ENCODE measurements at regions not wholly inside any gene's neighbourhood (a gene's known extent, or its start where the extent isn't known, plus 50 kb on each side); places are given as distances from the start of the nearest gene placed in this dataset.

DNA sequence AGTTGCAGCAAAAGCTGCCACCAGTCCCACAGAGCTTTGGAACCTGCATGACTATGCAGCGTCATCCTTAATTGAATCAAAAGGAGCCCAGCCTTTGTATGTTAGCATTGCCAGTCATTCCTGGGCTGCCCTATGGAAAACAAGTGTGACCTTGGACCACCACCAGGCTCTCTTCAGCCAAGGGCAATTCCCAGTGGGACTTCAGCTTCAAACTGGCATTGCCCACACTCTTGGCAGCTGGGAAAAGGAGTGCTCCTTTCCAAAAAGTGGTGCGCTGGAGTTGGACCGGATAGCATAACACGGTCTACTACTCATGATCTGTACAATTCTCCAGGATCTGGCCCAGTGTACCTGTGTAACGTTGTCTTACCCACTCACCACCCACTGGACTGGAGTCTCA is 259.5 kb downstream of the MREG start:
- Histone ChIP-seq H3K27ac (ENCODE audit: extremely low read length, insufficient read depth, low read length) (no peak overlapping the region), H4K20me1 (ENCODE audit: insufficient read depth, low read length) (no peaks in the 10 kb centered on the region), H3K36me3 (replicated peaks in 1 of 2; ENCODE audit: control insufficient read depth in 1 of 2, insufficient read depth in 2 of 2, low read length in 2 of 2) (no peaks in the 10 kb centered on the region), H3K4me3 (replicated peaks in 1 of 3; ENCODE audit: insufficient read depth in 1 of 3, low read depth in 2 of 3, low read length in 3 of 3) (no peak overlapping the region), H3K79me2 (ENCODE audit: insufficient read depth, low read length) (no peaks in the 10 kb centered on the region), H3K9me3 (ENCODE audit: low read length) (no peaks in the 10 kb centered on the region), H3K27me3 (ENCODE audit: control insufficient read depth in 1 of 2, insufficient read depth in 2 of 2, low read length in 2 of 2) (no peaks in the 10 kb centered on the region), H3K9ac (ENCODE audit: insufficient read depth, low read depth, low read length) (no peak overlapping the region), H3K4me1 (ENCODE audit: insufficient read depth, low read length) (peaks cover 56% of the 10 kb centered on the region), H2AFZ (ENCODE audit: low read length) (no peak overlapping the region), H3K4me2 (ENCODE audit: low read depth, low read length) (no peak overlapping the region)
- DNase-seq (ENCODE audit: low spot score) (no peak), ATAC-seq (no peak), FAIRE-seq (no peak)
- ChIA-PET CTCF (ENCODE audit: low intra/inter-chr PET ratio, low total read pairs) (no interaction called here), POLR2A (interaction anchor here (0.6 kb wide), 1 partner anchor 39 kb away, joined by 3 read pairs; no protein-coding TSS in a partner anchor)
- TF ChIP-seq ZNF644 (CRISPR knock-in tag; IDR thresholded peaks at IDR 0.05; ENCODE audit: low read depth) (0 out of 2 replicates have a peak, but pooled peaks have one; percentile 23), HNF1B (CRISPR knock-in tag; IDR thresholded peaks at IDR 0.05) (0 out of 2 replicates have a peak, but pooled peaks have one; percentile 6), TGIF2 (CRISPR knock-in tag; IDR thresholded peaks at IDR 0.05) (no peak)
- intact Hi-C loops (cut with micrococcal nuclease; ENCODE audit: unreplicated experiment), result loop anchor here (2.0 kb wide), 1 partner anchor 17 kb away; no protein-coding TSS in a partner anchor
- 85% methylated on average over 5 of the region's 5 CpGs for WGBS (ENCODE audit: low lambda C conversion rate)
- in situ Hi-C loops (cut with HindIII; ENCODE audit: extremely low pct_ligation_motif_present, low pct_unique_long_range_greater_than_20kb), result no loop called here
- no TSS peak for BruUV-seq (replicated peaks)

- no peak overlapping the region for H3K4me2 ChIP-seq (ENCODE audit: low read depth, low read length)
- BruUV-seq (replicated peaks), result no TSS peak
- H3K4me1 ChIP-seq (ENCODE audit: insufficient read depth, low read length), result peaks cover 64% of the 10 kb centered on the region
- DNase-seq (ENCODE audit: low spot score), result no peak
- 98% methylated on average over 3 of the region's 3 CpGs for WGBS (ENCODE audit: low lambda C conversion rate)
- intact Hi-C loops (cut with micrococcal nuclease; ENCODE audit: unreplicated experiment), result loop anchor here (2.0 kb wide), 1 partner anchor 18 kb away; no protein-coding TSS in a partner anchor
- H3K9ac ChIP-seq (ENCODE audit: insufficient read depth, low read depth, low read length), result no peak overlapping the region
- no peak for ATAC-seq
- H3K36me3 ChIP-seq (replicated peaks in 1 of 2; ENCODE audit: control insufficient read depth in 1 of 2, insufficient read depth in 2 of 2, low read length in 2 of 2), result no peaks in the 10 kb centered on the region
- in situ Hi-C loops (cut with HindIII; ENCODE audit: extremely low pct_ligation_motif_present, low pct_unique_long_range_greater_than_20kb), result no loop called here
- POLR2A ChIA-PET, result no interaction called here
- H3K27me3 ChIP-seq (ENCODE audit: control insufficient read depth in 1 of 2, insufficient read depth in 2 of 2, low read length in 2 of 2), result no peaks in the 10 kb centered on the region
- no peak overlapping the region for H3K4me3 ChIP-seq (replicated peaks in 1 of 3; ENCODE audit: insufficient read depth in 1 of 3, low read depth in 2 of 3, low read length in 3 of 3)
- H4K20me1 ChIP-seq (ENCODE audit: insufficient read depth, low read length), result no peaks in the 10 kb centered on the region
- H3K79me2 ChIP-seq (ENCODE audit: insufficient read depth, low read length), result no peaks in the 10 kb centered on the region
- TF ChIP-seq SRSF1 (optimal IDR thresholded peaks at IDR 0.05; ENCODE audit: low read depth, low read length) (no peak), ZNF350 (CRISPR knock-in tag; IDR thresholded peaks at IDR 0.05; ENCODE audit: borderline replicate concordance, low read depth) (0 out of 2 replicates have a peak, but pooled peaks have one; percentile 3), ZNF142 (CRISPR knock-in tag; IDR thresholded peaks at IDR 0.05) (no peak), ZNF326 (CRISPR knock-in tag; IDR thresholded peaks at IDR 0.05; ENCODE audit: borderline replicate concordance) (no peak)
- H3K9me3 ChIP-seq (ENCODE audit: low read length), result no peaks in the 10 kb centered on the region
- CTCF ChIA-PET (ENCODE audit: low intra/inter-chr PET ratio, low total read pairs), result no interaction called here
- no peak overlapping the region for H3K27ac ChIP-seq (ENCODE audit: extremely low read length, insufficient read depth, low read length)
- H2AFZ ChIP-seq (ENCODE audit: low read length), result no peak overlapping the region
- FAIRE-seq, result no peak
Observed at GRCh38 chr2:215752991-215753390, 260.4 kb downstream of the MREG start.

Measured in HepG2 (cell line).